Muscle layer of duodenum (tissue), 2 donors: ENCODE measurements at regions not wholly inside any gene's neighbourhood (a gene's known extent, or its start where the extent isn't known, plus 50 kb on each side); places are given as distances from the start of the nearest gene placed in this dataset.

ENCODE experiments used
- H3K27ac ChIP-seq: one replicate; pipeline ENCODE4 v1.7.0; 2013; ENCODE audit warnings: mild to moderate bottlenecking, low read length
- H3K27me3 ChIP-seq: one replicate; pipeline ENCODE4 v1.7.0; 2013; ENCODE audit warnings: low read depth, mild to moderate bottlenecking, control low read depth, low read length
- H3K36me3 ChIP-seq, 2 donors: one replicate each; pipeline ENCODE4 v1.7.0; 2013; ENCODE audit warnings: low read length in 2 of 2, control low read depth in 1 of 2, mild to moderate bottlenecking in 1 of 2; ENCODE audit not compliant: insufficient read depth in 2 of 2, control insufficient read depth in 1 of 2
- H3K4me1 ChIP-seq, 2 donors: one replicate each; pipeline ENCODE4 v1.7.0; 2013; ENCODE audit warnings: low read length in 2 of 2, mild to moderate bottlenecking in 2 of 2, control low read depth in 1 of 2, moderate library complexity in 1 of 2; ENCODE audit not compliant: insufficient read depth in 2 of 2, control insufficient read depth in 1 of 2
- H3K4me3 ChIP-seq, 2 donors: one replicate each; pipeline ENCODE4 v1.7.0; 2013; ENCODE audit warnings: low read length in 2 of 2, low read depth in 1 of 2, mild to moderate bottlenecking in 1 of 2
- H3K9me3 ChIP-seq, 2 donors: one replicate each; pipeline ENCODE4 v1.7.0; 2013; ENCODE audit warnings: low read length in 2 of 2, control low read depth in 1 of 2, mild to moderate bottlenecking in 1 of 2; ENCODE audit not compliant: control insufficient read depth in 1 of 2
- donor health status: healthy.

GRCh38 chr5:2106721-2107120 is 224.0 kb upstream of the IRX4 start:
- no peaks in the 10 kb centered on the region for H3K9me3 ChIP-seq
- H3K27ac ChIP-seq, result no peak overlapping the region
- H3K4me3 ChIP-seq, result no peak overlapping the region
- H3K27me3 ChIP-seq, result no peaks in the 10 kb centered on the region
- H3K36me3 ChIP-seq, result no peaks in the 10 kb centered on the region
- no peaks in the 10 kb centered on the region for H3K4me1 ChIP-seq

GRCh38 chr5:2105141-2105540 is 222.4 kb upstream of the IRX4 start:
- Histone ChIP-seq H3K27me3 (no peaks in the 10 kb centered on the region), H3K36me3 (no peaks in the 10 kb centered on the region), H3K27ac (no peak overlapping the region), H3K4me3 (no peak overlapping the region), H3K9me3 (no peaks in the 10 kb centered on the region), H3K4me1 (no peaks in the 10 kb centered on the region)

- H3K4me1 ChIP-seq, result no peaks in the 10 kb centered on the region
- H3K27ac ChIP-seq, result no peak overlapping the region
- no peaks in the 10 kb centered on the region for H3K9me3 ChIP-seq
- H3K36me3 ChIP-seq, result no peaks in the 10 kb centered on the region
- H3K4me3 ChIP-seq, result no peak overlapping the region
- no peaks in the 10 kb centered on the region for H3K27me3 ChIP-seq
These were observed 221.2 kb upstream of the IRX4 start for GRCh38 chr5:2103940-2104339.

- Histone ChIP-seq H3K4me1 (no peaks in the 10 kb centered on the region), H3K27ac (no peak overlapping the region), H3K36me3 (no peaks in the 10 kb centered on the region), H3K9me3 (no peaks in the 10 kb centered on the region), H3K4me3 (no peak overlapping the region), H3K27me3 (no peaks in the 10 kb centered on the region)
These were observed 220.4 kb upstream of the IRX4 start for GRCh38 chr5:2102819-2103776.

- no peaks in the 10 kb centered on the region for H3K36me3 ChIP-seq
- H3K9me3 ChIP-seq, result peaks cover 0 to 3% of the 10 kb centered on the region in 2 donors
- no peak overlapping the region for H3K27ac ChIP-seq
- no peak overlapping the region for H3K4me3 ChIP-seq
- H3K27me3 ChIP-seq, result no peaks in the 10 kb centered on the region
- no peaks in the 10 kb centered on the region for H3K4me1 ChIP-seq
These were observed 219.0 kb upstream of the IRX4 start for GRCh38 chr5:2101685-2102084.

- Histone ChIP-seq H3K36me3 (no peaks in the 10 kb centered on the region), H3K27me3 (no peaks in the 10 kb centered on the region), H3K9me3 (peaks cover 0 to 3% of the 10 kb centered on the region in 2 donors), H3K27ac (no peak overlapping the region), H3K4me1 (no peaks in the 10 kb centered on the region), H3K4me3 (no peak overlapping the region)
These were observed 214.3 kb upstream of the IRX4 start for GRCh38 chr5:2096887-2097505.

- no peaks in the 10 kb centered on the region for H3K4me1 ChIP-seq
- no peaks in the 10 kb centered on the region for H3K36me3 ChIP-seq
These were observed 212.3 kb upstream of the IRX4 start for GRCh38 chr5:2095011-2095410.

GRCh38 chr5:2094616-2094995 is 211.9 kb upstream of the IRX4 start:
- H3K4me3 ChIP-seq, result no peak overlapping the region
- H3K36me3 ChIP-seq, result no peaks in the 10 kb centered on the region
- H3K27ac ChIP-seq, result peak overlapping the region; percentile 31
- H3K27me3 ChIP-seq, result no peaks in the 10 kb centered on the region
- H3K9me3 ChIP-seq, result peaks cover 0 to 3% of the 10 kb centered on the region in 2 donors
- no peaks in the 10 kb centered on the region for H3K4me1 ChIP-seq

More at GRCh38 chr5:2095011-2095410, 212.3 kb upstream of the IRX4 start:
- Histone ChIP-seq H3K9me3 (peaks cover 0 to 3% of the 10 kb centered on the region in 2 donors), H3K27ac (no peak overlapping the region), H3K4me3 (no peak overlapping the region), H3K27me3 (no peaks in the 10 kb centered on the region)

- Histone ChIP-seq H3K4me3 (no peak overlapping the region), H3K27me3 (no peaks in the 10 kb centered on the region), H3K36me3 (no peaks in the 10 kb centered on the region), H3K27ac (peak overlapping the region; percentile 31), H3K4me1 (no peaks in the 10 kb centered on the region), H3K9me3 (peaks cover 0 to 3% of the 10 kb centered on the region in 2 donors)
These were observed 211.3 kb upstream of the IRX4 start for GRCh38 chr5:2093859-2094615.

- no peak overlapping the region for H3K27ac ChIP-seq
- peaks cover 0 to 2% of the 10 kb centered on the region in 2 donors for H3K9me3 ChIP-seq
- no peaks in the 10 kb centered on the region for H3K36me3 ChIP-seq
- no peaks in the 10 kb centered on the region for H3K4me1 ChIP-seq
- H3K4me3 ChIP-seq, result no peak overlapping the region
- H3K27me3 ChIP-seq, result no peaks in the 10 kb centered on the region
These were observed 209.2 kb upstream of the IRX4 start for GRCh38 chr5:2091921-2092320.

- Histone ChIP-seq H3K9me3 (peaks cover 0 to 4% of the 10 kb centered on the region in 2 donors), H3K4me3 (no peak overlapping the region), H3K36me3 (no peaks in the 10 kb centered on the region), H3K27me3 (no peaks in the 10 kb centered on the region), H3K27ac (no peak overlapping the region), H3K4me1 (no peaks in the 10 kb centered on the region)
These were observed 205.3 kb upstream of the IRX4 start for GRCh38 chr5:2087980-2088379.
